ENCODE measurements at regions not wholly inside any gene's neighbourhood (a gene's known extent, or its start where the extent isn't known, plus 50 kb on each side); places are given as distances from the start of the nearest gene placed in this dataset.

DNA sequence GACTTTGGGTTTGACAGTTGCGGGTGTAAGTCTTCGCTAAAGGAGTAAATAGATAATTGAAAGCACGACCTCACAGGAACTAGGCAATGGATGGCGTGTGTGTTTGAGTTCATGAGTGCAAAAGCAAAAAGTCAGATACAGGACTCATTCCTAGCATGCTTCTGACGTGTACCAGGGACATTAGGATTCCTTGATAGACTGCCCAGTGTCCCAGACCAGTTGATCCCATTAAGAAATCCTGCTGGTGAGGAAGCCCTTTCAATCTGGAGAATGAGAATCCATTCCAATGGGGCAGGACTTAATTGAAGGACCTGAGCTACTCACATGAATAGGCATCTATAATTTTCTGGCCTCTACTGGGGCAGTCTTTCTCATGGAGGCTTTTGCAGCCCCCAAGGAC, 235.4 kb downstream of the RAD51AP2 start:
- Mint-ChIP-seq H3K9me3 (peaks cover 0 to 5% (median 0%) of the 10 kb centered on the region in 7 donors), H3K27ac (no peak overlapping the region), H3K36me3 (no peaks in the 10 kb centered on the region), H3K4me1 (no peaks in the 10 kb centered on the region), H3K27me3 (peaks cover 0 to 4% (median 0%) of the 10 kb centered on the region in 3 donors), H3K4me3 (no peak overlapping the region)
- DNase-seq, result no peak
- ATAC-seq (ENCODE audit: low read depth in 2 of 2), result no peak

GRCh38 chr2:17282245-17282644, 236.0 kb downstream of the RAD51AP2 start:
- H3K27ac Mint-ChIP-seq, result no peak overlapping the region
- DNase-seq (no peak), ATAC-seq (ENCODE audit: low read depth in 2 of 2) (no peak)
- peaks cover 0 to 5% (median 0%) of the 10 kb centered on the region in 7 donors for H3K9me3 Mint-ChIP-seq
- H3K36me3 Mint-ChIP-seq, result no peaks in the 10 kb centered on the region
- no peak overlapping the region for H3K4me3 Mint-ChIP-seq
- peaks cover 0 to 4% (median 0%) of the 10 kb centered on the region in 3 donors for H3K27me3 Mint-ChIP-seq
- no peaks in the 10 kb centered on the region for H3K4me1 Mint-ChIP-seq

GRCh38 chr2:17276220-17276619, 242.0 kb downstream of the RAD51AP2 start:
- no peak overlapping the region for H3K27ac Mint-ChIP-seq
- ATAC-seq (ENCODE audit: low read depth in 2 of 2) (no peak), DNase-seq (no peak)
- H3K9me3 Mint-ChIP-seq, result peaks cover 0 to 5% (median 3%) of the 10 kb centered on the region in 7 donors
- H3K4me3 Mint-ChIP-seq, result no peak overlapping the region
- H3K27me3 Mint-ChIP-seq, result peaks cover 0 to 4% (median 0%) of the 10 kb centered on the region in 3 donors
- H3K4me1 Mint-ChIP-seq, result peaks cover 0 to 2% (median under 1%) of the 10 kb centered on the region in 3 donors
- no peaks in the 10 kb centered on the region for H3K36me3 Mint-ChIP-seq

DNA sequence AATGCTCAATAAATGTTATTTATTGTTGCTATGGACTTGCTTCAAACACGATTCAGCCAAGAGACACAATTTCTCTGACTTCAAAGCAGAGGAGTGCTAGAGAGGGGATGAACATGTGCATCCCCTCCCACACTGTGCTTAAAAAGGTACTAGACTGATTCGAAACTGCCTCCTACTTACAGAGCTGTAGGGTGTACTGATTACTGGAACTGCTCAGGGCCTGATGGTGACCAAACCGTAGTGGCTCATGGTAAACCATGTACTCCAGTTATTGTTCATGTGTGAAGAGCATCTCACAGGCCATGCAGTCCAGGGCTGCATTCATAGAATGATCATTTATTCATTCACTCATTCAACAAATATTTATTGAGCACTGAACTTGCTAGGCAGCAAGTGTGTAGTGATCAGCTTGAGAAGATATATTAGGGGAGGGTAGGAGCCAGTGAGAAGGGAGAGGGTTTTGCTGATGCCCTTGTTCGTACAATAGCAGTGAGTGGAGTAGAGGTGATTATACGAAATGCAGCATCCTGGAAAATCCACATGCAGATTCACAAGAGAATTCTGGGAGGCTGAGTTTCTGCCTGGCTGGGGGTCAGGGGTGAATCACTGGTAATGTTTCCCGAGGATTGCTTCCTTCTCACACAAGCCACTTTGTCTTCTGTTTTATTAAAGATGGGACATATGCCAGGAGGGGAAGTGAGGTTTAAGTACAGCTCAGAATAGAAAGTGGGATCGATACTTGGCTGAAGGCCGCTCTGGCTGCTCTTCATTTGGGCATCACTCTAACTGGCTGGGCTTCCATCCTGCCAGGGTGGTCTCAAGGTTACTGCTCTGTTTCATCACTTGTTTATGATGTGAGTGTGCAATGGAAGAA, 245.4 kb downstream of the RAD51AP2 start:
- Mint-ChIP-seq H3K36me3 (no peaks in the 10 kb centered on the region), H3K9me3 (peaks cover 0 to 9% (median 3%) of the 10 kb centered on the region in 7 donors), H3K4me3 (peak overlapping the region in 1 of 8 donors; percentile 64), H3K4me1 (peaks cover 0 to 5% (median 2%) of the 10 kb centered on the region in 3 donors), H3K27ac (no peak overlapping the region), H3K27me3 (no peaks in the 10 kb centered on the region)
- no peak for DNase-seq
- no peak for ATAC-seq (ENCODE audit: low read depth in 2 of 2)

GRCh38 chr2:17272170-17272569, 246.1 kb downstream of the RAD51AP2 start:
- Mint-ChIP-seq H3K36me3 (no peaks in the 10 kb centered on the region), H3K4me3 (no peak overlapping the region), H3K27me3 (peaks cover 0 to under 1% (median 0%) of the 10 kb centered on the region in 3 donors), H3K4me1 (peaks cover 0 to 5% (median 2%) of the 10 kb centered on the region in 3 donors), H3K9me3 (peaks cover 0 to 9% (median 3%) of the 10 kb centered on the region in 7 donors), H3K27ac (no peak overlapping the region)
- ATAC-seq (ENCODE audit: low read depth in 2 of 2) (no peak), DNase-seq (no peak)

DNA sequence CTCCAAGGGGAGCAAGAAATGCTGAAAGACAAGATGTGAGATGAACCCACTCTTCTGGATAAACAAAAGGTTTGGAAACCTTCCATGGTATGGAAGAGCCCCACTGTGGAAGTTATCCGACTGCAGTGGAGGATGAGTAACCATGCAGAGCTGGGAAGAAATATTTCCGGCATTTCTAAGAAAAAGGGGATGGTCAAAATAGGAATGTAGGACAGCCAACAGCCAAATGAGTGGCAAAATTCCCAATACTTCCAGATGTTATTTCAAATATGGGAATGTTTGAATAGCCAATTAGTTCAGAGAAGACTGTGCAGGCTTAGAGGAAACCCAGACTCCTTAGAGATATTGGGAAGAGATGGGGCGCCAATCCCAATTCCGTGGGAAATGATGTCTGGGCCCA, 246.8 kb downstream of the RAD51AP2 start:
- Mint-ChIP-seq H3K36me3 (no peaks in the 10 kb centered on the region), H3K4me1 (peaks cover 0 to 5% (median 2%) of the 10 kb centered on the region in 3 donors), H3K27me3 (peaks cover 0 to 4% (median 0%) of the 10 kb centered on the region in 3 donors), H3K27ac (peak overlapping the region in 2 of 6 donors; percentile 11 to 39), H3K4me3 (peak overlapping the region in 2 of 8 donors; percentile 35 to 44), H3K9me3 (peaks cover 0 to 8% (median 3%) of the 10 kb centered on the region in 7 donors)
- ATAC-seq (ENCODE audit: low read depth in 2 of 2), result no peak
- no peak for DNase-seq

GRCh38 chr2:17270894-17271293, 247.3 kb downstream of the RAD51AP2 start:
- peak overlapping the region in 1 of 6 donors; percentile 11 for H3K27ac Mint-ChIP-seq
- H3K9me3 Mint-ChIP-seq, result peaks cover 0 to 6% (median 1%) of the 10 kb centered on the region in 7 donors
- H3K4me1 Mint-ChIP-seq, result peaks cover 0 to 5% (median 2%) of the 10 kb centered on the region in 3 donors
- H3K4me3 Mint-ChIP-seq, result peak overlapping the region in 2 of 8 donors; percentile 35 to 44
- no peaks in the 10 kb centered on the region for H3K36me3 Mint-ChIP-seq
- H3K27me3 Mint-ChIP-seq, result peaks cover 0 to 4% (median 0%) of the 10 kb centered on the region in 3 donors
- ATAC-seq (ENCODE audit: low read depth in 2 of 2), result peak in 1 of 2 donors; percentile 64
- DNase-seq, result peak; percentile 9

DNA sequence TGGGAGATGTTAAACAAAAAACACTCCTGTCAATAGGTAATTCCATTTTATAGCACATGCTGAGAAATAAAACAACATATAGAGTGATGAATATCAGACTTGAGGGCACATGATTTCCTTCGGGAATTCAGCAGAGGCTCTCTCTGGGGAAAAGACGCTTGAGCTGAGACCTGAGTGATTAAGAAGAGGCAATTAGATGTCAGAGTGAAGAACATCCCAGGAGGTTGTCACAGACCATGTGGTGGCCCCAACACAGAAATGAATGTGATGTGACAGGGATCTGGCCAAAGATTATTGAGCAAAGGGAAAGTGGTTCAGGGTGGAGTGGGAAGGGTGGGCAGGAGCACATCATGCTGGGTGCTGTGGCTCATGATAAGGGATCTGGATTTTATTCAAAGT, 254.7 kb downstream of the RAD51AP2 start:
- Mint-ChIP-seq H3K36me3 (no peaks in the 10 kb centered on the region), H3K4me1 (no peaks in the 10 kb centered on the region), H3K4me3 (no peak overlapping the region), H3K27ac (no peak overlapping the region), H3K9me3 (no peaks in the 10 kb centered on the region), H3K27me3 (peaks cover 0 to 4% (median 0%) of the 10 kb centered on the region in 3 donors)
- no peak for DNase-seq
- no peak for ATAC-seq (ENCODE audit: low read depth in 2 of 2)

- Mint-ChIP-seq H3K27ac (no peak overlapping the region), H3K27me3 (peaks cover 0 to 4% (median 0%) of the 10 kb centered on the region in 3 donors), H3K4me1 (no peaks in the 10 kb centered on the region), H3K36me3 (no peaks in the 10 kb centered on the region), H3K4me3 (no peak overlapping the region), H3K9me3 (no peaks in the 10 kb centered on the region)
- ATAC-seq (ENCODE audit: low read depth in 2 of 2) (no peak), DNase-seq (no peak)
Measured at GRCh38 chr2:17262854-17263569, 255.2 kb downstream of the RAD51AP2 start.

- ATAC-seq (ENCODE audit: low read depth in 2 of 2) (no peak), DNase-seq (no peak)
- peaks cover 0 to 4% (median 0%) of the 10 kb centered on the region in 3 donors for H3K27me3 Mint-ChIP-seq
- H3K4me3 Mint-ChIP-seq, result no peak overlapping the region
- H3K27ac Mint-ChIP-seq, result peak overlapping the region in 1 of 6 donors; percentile 8
- peaks cover 0 to 2% (median 0%) of the 10 kb centered on the region in 7 donors for H3K9me3 Mint-ChIP-seq
- H3K36me3 Mint-ChIP-seq, result no peaks in the 10 kb centered on the region
- no peaks in the 10 kb centered on the region for H3K4me1 Mint-ChIP-seq
Measured at GRCh38 chr2:17259613-17260012, 258.6 kb downstream of the RAD51AP2 start.

DNA sequence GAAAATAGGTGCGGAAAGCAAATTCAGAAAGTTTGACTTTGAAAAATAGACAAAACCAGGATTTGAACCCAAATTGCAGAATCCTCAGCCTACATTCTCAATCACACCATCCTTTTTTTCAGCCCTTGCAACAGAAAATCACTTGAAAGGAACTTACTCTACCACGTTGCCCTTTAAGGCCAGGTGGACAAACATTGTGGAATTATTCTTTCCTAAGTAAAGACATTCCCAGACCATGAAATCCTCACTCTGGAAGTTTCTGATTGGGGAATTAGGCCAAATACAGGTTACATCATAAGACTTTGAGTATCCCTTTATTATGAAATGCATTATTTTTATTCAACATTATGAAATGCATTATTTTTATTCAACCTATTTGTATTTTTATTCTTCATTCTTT, 259.4 kb downstream of the RAD51AP2 start:
- Mint-ChIP-seq H3K4me3 (no peak overlapping the region), H3K27ac (no peak overlapping the region), H3K9me3 (peaks cover 0 to 2% (median 0%) of the 10 kb centered on the region in 7 donors), H3K36me3 (no peaks in the 10 kb centered on the region), H3K4me1 (no peaks in the 10 kb centered on the region), H3K27me3 (peaks cover 0 to 4% (median 0%) of the 10 kb centered on the region in 3 donors)
- DNase-seq (no peak), ATAC-seq (ENCODE audit: low read depth in 2 of 2) (no peak)

DNA sequence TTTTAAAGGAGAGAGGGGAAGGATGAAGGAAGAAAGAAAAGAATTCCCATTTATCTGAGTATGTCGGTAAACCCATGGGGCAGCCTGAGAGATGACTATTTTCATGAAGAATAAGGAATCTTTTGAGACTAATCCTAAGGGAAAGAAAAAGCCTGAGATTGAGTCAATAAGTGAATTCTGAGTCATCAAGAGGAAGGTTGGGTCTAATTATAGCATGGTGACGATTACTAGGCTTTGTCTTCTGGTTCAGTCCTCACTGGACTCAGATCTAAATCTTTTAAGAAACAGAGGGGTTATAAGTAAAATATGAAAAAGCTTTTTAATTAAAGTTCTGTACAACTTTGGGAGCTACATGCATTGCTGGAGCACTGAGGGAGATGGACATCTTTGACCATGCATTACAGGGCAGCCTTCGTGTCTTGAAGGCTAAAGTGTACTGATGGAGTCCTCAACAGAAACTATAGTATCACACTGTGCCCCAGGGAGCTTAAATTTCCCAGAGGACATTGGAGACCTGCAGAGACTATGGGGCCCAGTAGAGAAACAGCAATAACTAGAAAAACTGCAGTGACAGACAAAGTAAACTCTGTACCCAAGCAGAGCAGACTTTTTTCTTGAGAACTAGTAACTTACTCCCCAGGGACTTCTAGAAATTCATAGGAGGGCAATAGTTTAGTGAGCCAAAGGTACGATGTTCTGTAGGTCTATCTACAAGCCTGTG, 260.9 kb downstream of the RAD51AP2 start:
- no peak overlapping the region for H3K27ac Mint-ChIP-seq
- H3K27me3 Mint-ChIP-seq, result peaks cover 0 to 4% (median 0%) of the 10 kb centered on the region in 3 donors

GRCh38 chr2:17255071-17255470, 263.2 kb downstream of the RAD51AP2 start:
- no peak overlapping the region for H3K4me3 Mint-ChIP-seq

More for the DNA sequence above, 260.9 kb downstream of the RAD51AP2 start:
- Mint-ChIP-seq H3K9me3 (peaks cover 0 to 2% (median 0%) of the 10 kb centered on the region in 7 donors), H3K4me1 (no peaks in the 10 kb centered on the region), H3K4me3 (no peak overlapping the region), H3K36me3 (no peaks in the 10 kb centered on the region)
- DNase-seq (no peak), ATAC-seq (ENCODE audit: low read depth in 2 of 2) (no peak)

More at GRCh38 chr2:17255071-17255470, 263.2 kb downstream of the RAD51AP2 start:
- Mint-ChIP-seq H3K9me3 (peaks cover 0 to 2% (median 0%) of the 10 kb centered on the region in 7 donors), H3K27me3 (peaks cover 0 to 4% (median 0%) of the 10 kb centered on the region in 3 donors), H3K4me1 (no peaks in the 10 kb centered on the region), H3K27ac (no peak overlapping the region), H3K36me3 (no peaks in the 10 kb centered on the region)
- no peak for ATAC-seq (ENCODE audit: low read depth in 2 of 2)
- no peak for DNase-seq

Measured in naive B cell (primary cell).